ENCODE measurements at regions not wholly inside any gene's neighbourhood (a gene's known extent, or its start where the extent isn't known, plus 50 kb on each side); places are given as distances from the start of the nearest gene placed in this dataset.

DNA sequence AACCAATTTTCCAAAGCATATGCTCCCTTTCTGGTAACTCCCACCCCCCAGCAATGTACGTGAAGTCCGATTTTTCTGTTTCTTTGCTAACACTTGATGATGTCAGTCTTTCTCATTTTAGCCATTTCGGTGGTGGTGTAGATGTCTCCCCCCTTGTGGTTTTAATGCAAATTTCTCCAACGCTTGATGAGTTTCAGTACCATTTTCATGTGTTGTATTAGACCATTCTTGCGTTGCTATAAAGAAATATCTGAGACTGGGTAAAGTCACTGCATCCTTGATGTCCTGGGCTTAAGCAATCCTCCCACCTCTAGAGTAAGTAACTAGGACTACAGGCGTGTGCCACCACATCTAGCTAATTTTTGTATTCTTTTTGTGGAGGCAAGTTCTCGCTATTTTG is 148.4 kb upstream of the VCX3A start:
- no peak overlapping the region for H3K4me2 ChIP-seq (ENCODE audit: low read length)
- TF ChIP-seq, protein P1, sequence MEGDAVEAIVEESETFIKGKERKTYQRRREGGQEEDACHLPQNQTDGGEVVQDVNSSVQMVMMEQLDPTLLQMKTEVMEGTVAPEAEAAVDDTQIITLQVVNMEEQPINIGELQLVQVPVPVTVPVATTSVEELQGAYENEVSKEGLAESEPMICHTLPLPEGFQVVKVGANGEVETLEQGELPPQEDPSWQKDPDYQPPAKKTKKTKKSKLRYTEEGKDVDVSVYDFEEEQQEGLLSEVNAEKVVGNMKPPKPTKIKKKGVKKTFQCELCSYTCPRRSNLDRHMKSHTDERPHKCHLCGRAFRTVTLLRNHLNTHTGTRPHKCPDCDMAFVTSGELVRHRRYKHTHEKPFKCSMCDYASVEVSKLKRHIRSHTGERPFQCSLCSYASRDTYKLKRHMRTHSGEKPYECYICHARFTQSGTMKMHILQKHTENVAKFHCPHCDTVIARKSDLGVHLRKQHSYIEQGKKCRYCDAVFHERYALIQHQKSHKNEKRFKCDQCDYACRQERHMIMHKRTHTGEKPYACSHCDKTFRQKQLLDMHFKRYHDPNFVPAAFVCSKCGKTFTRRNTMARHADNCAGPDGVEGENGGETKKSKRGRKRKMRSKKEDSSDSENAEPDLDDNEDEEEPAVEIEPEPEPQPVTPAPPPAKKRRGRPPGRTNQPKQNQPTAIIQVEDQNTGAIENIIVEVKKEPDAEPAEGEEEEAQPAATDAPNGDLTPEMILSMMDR (IDR thresholded peaks at IDR 0.05; ENCODE audit: low read depth, low read length, poor library complexity, severe bottlenecking) = no peak
- TF ChIP-seq EZH2phosphoT487 (IDR thresholded peaks at IDR 0.05; ENCODE audit: borderline replicate concordance, low read length) = no peak
- H3K36me3 ChIP-seq (ENCODE audit: control insufficient read depth, low read length) = no peaks in the 10 kb centered on the region
- H3K79me2 ChIP-seq (ENCODE audit: control insufficient read depth, low read length) = no peaks in the 10 kb centered on the region
- H3K9me3 ChIP-seq (ENCODE audit: control insufficient read depth, insufficient read depth, low read length) = no peaks in the 10 kb centered on the region
- no peaks in the 10 kb centered on the region for H4K20me1 ChIP-seq (ENCODE audit: control insufficient read depth, insufficient read depth, low read depth, low read length)
- no peaks in the 10 kb centered on the region for H3K27me3 ChIP-seq (ENCODE audit: control insufficient read depth, low read length)
- no peak overlapping the region for H3K4me3 ChIP-seq (ENCODE audit: low read length)
- no peak overlapping the region for H3K27ac ChIP-seq (ENCODE audit: low read depth, low read length)
- no peaks in the 10 kb centered on the region for H3F3A ChIP-seq (ENCODE audit: control insufficient read depth, insufficient read depth)
- peaks cover 7% of the 10 kb centered on the region for H3K4me1 ChIP-seq (ENCODE audit: control insufficient read depth, low read length)
- no peaks in the 10 kb centered on the region for H3K9me2 ChIP-seq (replicated peaks; ENCODE audit: control insufficient read depth, low read length)

DNA sequence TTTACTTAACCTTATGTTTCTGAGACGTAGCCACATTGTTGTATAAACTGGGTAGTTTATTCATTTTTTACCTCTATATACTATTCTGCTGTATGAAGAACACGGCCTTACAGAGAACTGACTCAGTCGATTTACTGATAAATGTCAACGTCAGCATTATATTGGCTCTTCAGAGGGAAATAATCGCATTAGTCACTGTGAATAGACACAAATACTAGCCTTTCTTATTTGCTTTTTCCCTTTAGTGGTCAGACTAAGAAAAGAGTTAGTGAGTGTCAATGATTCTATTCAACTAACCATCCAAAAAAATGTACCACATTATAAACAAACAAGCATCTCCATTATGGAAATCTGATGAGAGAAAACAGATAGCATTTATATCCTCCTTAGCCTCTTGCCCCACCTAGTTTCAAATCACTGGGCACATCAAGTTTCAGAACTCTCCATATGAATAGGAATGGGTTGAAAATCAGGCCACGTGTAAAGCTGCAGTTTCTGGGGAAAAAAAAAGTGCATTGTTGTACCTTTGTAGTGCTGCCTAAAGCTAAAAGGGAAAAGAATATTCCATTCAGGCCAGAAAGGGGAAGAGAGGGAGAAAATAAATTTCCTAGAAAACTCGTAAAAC is 146.7 kb upstream of the VCX3A start:
- H3K4me2 ChIP-seq (ENCODE audit: low read length) = no peak overlapping the region
- no peaks in the 10 kb centered on the region for H3K36me3 ChIP-seq (ENCODE audit: control insufficient read depth, low read length)
- no peak for TF ChIP-seq EZH2phosphoT487 (IDR thresholded peaks at IDR 0.05; ENCODE audit: borderline replicate concordance, low read length)
- TF ChIP-seq, protein P1 (IDR thresholded peaks at IDR 0.05; ENCODE audit: low read depth, low read length, poor library complexity, severe bottlenecking) = no peak

DNA sequence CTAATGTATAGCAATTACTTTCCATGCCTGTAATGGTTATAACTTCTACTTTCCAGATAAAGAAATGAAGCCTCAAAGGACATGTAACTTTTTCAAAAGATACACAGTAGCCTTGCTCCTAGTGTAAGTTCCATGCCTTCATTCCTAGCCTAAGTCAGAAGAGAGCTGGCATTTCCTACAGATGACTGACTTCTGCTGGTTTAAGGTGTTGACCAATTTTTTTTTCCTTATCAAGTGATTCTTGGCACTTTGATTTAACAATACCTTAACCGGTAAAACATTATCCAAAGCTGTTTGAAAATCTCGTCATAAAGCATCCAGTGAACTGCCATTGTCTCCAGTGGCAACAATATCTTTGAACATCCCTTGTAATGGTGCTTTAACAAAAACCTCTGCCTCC is 145.1 kb upstream of the VCX3A start:
- peaks cover 7% of the 10 kb centered on the region for H3K4me1 ChIP-seq (ENCODE audit: control insufficient read depth, low read length)
- no peak overlapping the region for H3K4me2 ChIP-seq (ENCODE audit: low read length)
- no peaks in the 10 kb centered on the region for H3K9me3 ChIP-seq (ENCODE audit: control insufficient read depth, insufficient read depth, low read length)
- no peaks in the 10 kb centered on the region for H3F3A ChIP-seq (ENCODE audit: control insufficient read depth, insufficient read depth)
- no peaks in the 10 kb centered on the region for H3K36me3 ChIP-seq (ENCODE audit: control insufficient read depth, low read length)
- H4K20me1 ChIP-seq (ENCODE audit: control insufficient read depth, insufficient read depth, low read depth, low read length) = no peaks in the 10 kb centered on the region
- no peak overlapping the region for H3K27ac ChIP-seq (ENCODE audit: low read depth, low read length)
- no peaks in the 10 kb centered on the region for H3K79me2 ChIP-seq (ENCODE audit: control insufficient read depth, low read length)
- H3K9me2 ChIP-seq (replicated peaks; ENCODE audit: control insufficient read depth, low read length) = no peaks in the 10 kb centered on the region
- H3K4me3 ChIP-seq (ENCODE audit: low read length) = no peak overlapping the region
- H3K27me3 ChIP-seq (ENCODE audit: control insufficient read depth, low read length) = no peaks in the 10 kb centered on the region
- TF ChIP-seq, protein P1 (IDR thresholded peaks at IDR 0.05; ENCODE audit: low read depth, low read length, poor library complexity, severe bottlenecking) = no peak
- no peak for TF ChIP-seq EZH2phosphoT487 (IDR thresholded peaks at IDR 0.05; ENCODE audit: borderline replicate concordance, low read length)

More for the DNA sequence above, 146.7 kb upstream of the VCX3A start:
- H3F3A ChIP-seq (ENCODE audit: control insufficient read depth, insufficient read depth) = no peaks in the 10 kb centered on the region
- no peaks in the 10 kb centered on the region for H3K9me3 ChIP-seq (ENCODE audit: control insufficient read depth, insufficient read depth, low read length)
- no peak overlapping the region for H3K27ac ChIP-seq (ENCODE audit: low read depth, low read length)
- no peaks in the 10 kb centered on the region for H3K27me3 ChIP-seq (ENCODE audit: control insufficient read depth, low read length)
- H4K20me1 ChIP-seq (ENCODE audit: control insufficient read depth, insufficient read depth, low read depth, low read length) = no peaks in the 10 kb centered on the region
- H3K9me2 ChIP-seq (replicated peaks; ENCODE audit: control insufficient read depth, low read length) = no peaks in the 10 kb centered on the region
- H3K79me2 ChIP-seq (ENCODE audit: control insufficient read depth, low read length) = no peaks in the 10 kb centered on the region
- H3K4me1 ChIP-seq (ENCODE audit: control insufficient read depth, low read length) = peaks cover 7% of the 10 kb centered on the region
- H3K4me3 ChIP-seq (ENCODE audit: low read length) = no peak overlapping the region
